Neural cell (in vitro differentiated cells): ENCODE measurements at regions not wholly inside any gene's neighbourhood (a gene's known extent, or its start where the extent isn't known, plus 50 kb on each side); places are given as distances from the start of the nearest gene placed in this dataset.

ENCODE experiments used
- H2AFZ ChIP-seq: fragments of 200-600, 300-800 bp; sonication (generic), shearing (Covaris generic); 2 replicates; pipeline ENCODE4 v1.6.0; 2014; ENCODE audit warnings: low read depth, mild to moderate bottlenecking, antibody characterized with exemption, low read length, moderate library complexity
- H3F3A ChIP-seq: fragments of 200-600 bp; shearing (Covaris generic); 2 replicates; pipeline ENCODE4 v1.6.1; 2016; ENCODE audit warnings: mild to moderate bottlenecking, moderate library complexity, mixed read lengths, antibody characterized with exemption, low read length; ENCODE audit not compliant: insufficient read depth, poor library complexity, severe bottlenecking
- H3K27ac ChIP-seq: fragments of 200-600, 300-800 bp; sonication (generic), shearing (Covaris generic); 2 replicates; pipeline ENCODE4 v1.5.1; 2014; ENCODE audit warnings: mild to moderate bottlenecking, low read length, moderate library complexity
- H3K27me3 ChIP-seq: fragments of 300-800, 200-600 bp; sonication (generic), shearing (Covaris generic); 2 replicates; pipeline ENCODE4 v1.6.0; 2014; ENCODE audit warnings: mild to moderate bottlenecking, low read depth, low read length, moderate library complexity; ENCODE audit not compliant: insufficient read depth
- H3K36me3 ChIP-seq: fragments of 300-800, 200-600 bp; sonication (generic), shearing (Covaris generic); 2 replicates; pipeline ENCODE4 v1.5.1; 2014; ENCODE audit warnings: mild to moderate bottlenecking, antibody characterized with exemption, low read length, moderate library complexity; ENCODE audit not compliant: insufficient read depth
- H3K4me2 ChIP-seq: fragments of 300-800, 200-600 bp; sonication (generic), shearing (Covaris generic); 2 replicates; pipeline ENCODE4 v1.6.0; 2014; ENCODE audit warnings: mild to moderate bottlenecking, low read length
- H3K4me3 ChIP-seq: fragments of 300-800, 200-600 bp; sonication (generic), shearing (Covaris generic); 2 replicates; pipeline ENCODE4 v1.5.1; 2014; ENCODE audit warnings: mild to moderate bottlenecking, low read length, moderate library complexity
- H3K79me2 ChIP-seq: fragments of 200-600 bp; shearing (Covaris generic); replicated peaks from 2 replicates; pipeline ENCODE4 v1.6.0; 2014; ENCODE audit warnings: mild to moderate bottlenecking, low read length, moderate library complexity; ENCODE audit not compliant: insufficient read depth
- H3K9ac ChIP-seq: fragments of 300-800, 200-600 bp; sonication (generic), shearing (Covaris generic); 2 replicates; pipeline ENCODE4 v1.6.1; 2016; ENCODE audit warnings: mild to moderate bottlenecking, low read length, mixed read lengths
- H3K9me2 ChIP-seq: fragments of 200-600 bp; shearing (Covaris generic); 2 replicates; pipeline ENCODE4 v1.6.1; 2016; ENCODE audit warnings: mild to moderate bottlenecking, low read length, mixed read lengths; ENCODE audit not compliant: insufficient read depth
- H3K9me3 ChIP-seq: fragments of 200-600, 300-800 bp; sonication (generic), shearing (Covaris generic); 2 replicates; pipeline ENCODE4 v1.6.1; 2016; ENCODE audit warnings: mild to moderate bottlenecking, mixed run types, low read length, moderate library complexity, mixed read lengths
- H4K20me1 ChIP-seq: fragments of 200-600 bp; shearing (Covaris generic); 2 replicates; pipeline ENCODE4 v1.6.1; 2016; ENCODE audit warnings: mild to moderate bottlenecking, mixed run types; ENCODE audit not compliant: insufficient read depth
- EP300 ChIP-seq: fragments of 450-650 bp; conservative IDR thresholded peaks from 2 replicates; pipeline ENCODE4 v1.6.1; 2014; ENCODE audit warnings: antibody characterized with exemption, mild to moderate bottlenecking, moderate library complexity; ENCODE audit not compliant: poor library complexity, severe bottlenecking
- POLR2AphosphoS5 ChIP-seq: IDR thresholded peaks from 2 replicates; pipeline ENCODE4 v1.6.1; 2012
- RAD21 ChIP-seq: fragments of 450-650 bp; conservative IDR thresholded peaks from 2 replicates; pipeline ENCODE4 v1.6.1; 2014; ENCODE audit warnings: antibody characterized with exemption, mild to moderate bottlenecking, moderate library complexity
- SMC3 ChIP-seq: fragments of 450-650 bp; conservative IDR thresholded peaks from 2 replicates; pipeline ENCODE4 v1.6.1; 2014; ENCODE audit warnings: antibody characterized with exemption, mild to moderate bottlenecking, moderate library complexity; ENCODE audit not compliant: poor library complexity
- TF ChIP-seq, protein P1 (sequence below): fragments of 450-650 bp; IDR thresholded peaks from 2 replicates; pipeline ENCODE4 v1.5.1; 2014; ENCODE audit warnings: antibody characterized with exemption, mild to moderate bottlenecking, moderate library complexity; ENCODE audit not compliant: poor library complexity, severe bottlenecking
- TF ChIP-seq, protein P2 (sequence below): IDR thresholded peaks from 2 replicates; pipeline ENCODE4 v1.6.1; 2012; ENCODE audit warnings: borderline replicate concordance

DNA sequence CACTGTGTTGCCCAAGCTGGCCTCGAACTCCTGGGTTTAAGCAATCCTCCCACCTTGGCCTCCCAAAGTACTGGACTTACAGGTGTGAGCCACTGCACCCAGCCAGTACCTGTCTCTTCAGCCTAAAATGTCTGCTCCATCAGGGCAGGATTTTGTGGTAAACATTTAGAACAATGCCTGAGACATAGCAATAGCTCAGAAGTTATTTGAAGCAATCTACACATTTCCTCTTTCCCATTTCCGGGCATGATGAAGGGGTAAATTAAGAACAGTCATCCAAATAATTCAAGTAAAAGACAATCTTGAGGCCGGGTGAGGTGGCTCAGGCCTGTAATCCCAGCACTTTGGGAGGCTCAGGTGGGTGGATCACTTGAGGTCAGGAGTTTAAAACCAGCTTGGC lies 69.0 kb upstream of the ZNF217 start:
- Histone ChIP-seq H3F3A (no peaks in the 10 kb centered on the region), H3K9me3 (no peaks in the 10 kb centered on the region), H3K27me3 (no peaks in the 10 kb centered on the region), H3K4me2 (no peak overlapping the region), H3K27ac (no peak overlapping the region), H3K36me3 (no peaks in the 10 kb centered on the region), H2AFZ (no peak overlapping the region), H3K9me2 (no peaks in the 10 kb centered on the region), H3K79me2 (no peaks in the 10 kb centered on the region), H3K4me3 (no peak overlapping the region), H4K20me1 (no peaks in the 10 kb centered on the region), H3K9ac (no peak overlapping the region)
- TF ChIP-seq POLR2AphosphoS5 = no peak
- no peak for TF ChIP-seq RAD21
- TF ChIP-seq, protein P1, sequence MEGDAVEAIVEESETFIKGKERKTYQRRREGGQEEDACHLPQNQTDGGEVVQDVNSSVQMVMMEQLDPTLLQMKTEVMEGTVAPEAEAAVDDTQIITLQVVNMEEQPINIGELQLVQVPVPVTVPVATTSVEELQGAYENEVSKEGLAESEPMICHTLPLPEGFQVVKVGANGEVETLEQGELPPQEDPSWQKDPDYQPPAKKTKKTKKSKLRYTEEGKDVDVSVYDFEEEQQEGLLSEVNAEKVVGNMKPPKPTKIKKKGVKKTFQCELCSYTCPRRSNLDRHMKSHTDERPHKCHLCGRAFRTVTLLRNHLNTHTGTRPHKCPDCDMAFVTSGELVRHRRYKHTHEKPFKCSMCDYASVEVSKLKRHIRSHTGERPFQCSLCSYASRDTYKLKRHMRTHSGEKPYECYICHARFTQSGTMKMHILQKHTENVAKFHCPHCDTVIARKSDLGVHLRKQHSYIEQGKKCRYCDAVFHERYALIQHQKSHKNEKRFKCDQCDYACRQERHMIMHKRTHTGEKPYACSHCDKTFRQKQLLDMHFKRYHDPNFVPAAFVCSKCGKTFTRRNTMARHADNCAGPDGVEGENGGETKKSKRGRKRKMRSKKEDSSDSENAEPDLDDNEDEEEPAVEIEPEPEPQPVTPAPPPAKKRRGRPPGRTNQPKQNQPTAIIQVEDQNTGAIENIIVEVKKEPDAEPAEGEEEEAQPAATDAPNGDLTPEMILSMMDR = no peak
- no peak for TF ChIP-seq SMC3

DNA sequence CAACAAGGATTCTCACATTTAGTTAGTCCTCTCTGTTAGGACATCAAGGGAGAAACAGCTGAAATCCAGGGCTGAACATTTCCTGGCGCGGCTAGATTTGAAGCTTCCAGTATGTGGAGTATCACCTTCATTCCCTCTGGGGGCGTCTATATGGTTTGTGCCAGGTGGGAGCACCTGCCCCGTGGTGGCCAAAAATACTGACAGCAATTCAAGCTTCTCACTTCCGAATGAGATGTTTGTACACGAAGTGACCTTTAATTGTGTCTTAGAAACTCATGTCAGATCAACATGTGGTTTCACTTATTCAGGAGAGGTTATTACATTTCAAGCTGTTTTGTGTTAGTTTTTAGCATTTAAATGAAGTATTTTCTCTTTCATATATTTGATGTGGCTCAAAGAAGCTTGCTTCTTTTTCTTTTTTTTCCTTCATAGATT lies 67.3 kb upstream of the ZNF217 start:
- H3K9me3 ChIP-seq = no peaks in the 10 kb centered on the region
- TF ChIP-seq, protein P2, sequence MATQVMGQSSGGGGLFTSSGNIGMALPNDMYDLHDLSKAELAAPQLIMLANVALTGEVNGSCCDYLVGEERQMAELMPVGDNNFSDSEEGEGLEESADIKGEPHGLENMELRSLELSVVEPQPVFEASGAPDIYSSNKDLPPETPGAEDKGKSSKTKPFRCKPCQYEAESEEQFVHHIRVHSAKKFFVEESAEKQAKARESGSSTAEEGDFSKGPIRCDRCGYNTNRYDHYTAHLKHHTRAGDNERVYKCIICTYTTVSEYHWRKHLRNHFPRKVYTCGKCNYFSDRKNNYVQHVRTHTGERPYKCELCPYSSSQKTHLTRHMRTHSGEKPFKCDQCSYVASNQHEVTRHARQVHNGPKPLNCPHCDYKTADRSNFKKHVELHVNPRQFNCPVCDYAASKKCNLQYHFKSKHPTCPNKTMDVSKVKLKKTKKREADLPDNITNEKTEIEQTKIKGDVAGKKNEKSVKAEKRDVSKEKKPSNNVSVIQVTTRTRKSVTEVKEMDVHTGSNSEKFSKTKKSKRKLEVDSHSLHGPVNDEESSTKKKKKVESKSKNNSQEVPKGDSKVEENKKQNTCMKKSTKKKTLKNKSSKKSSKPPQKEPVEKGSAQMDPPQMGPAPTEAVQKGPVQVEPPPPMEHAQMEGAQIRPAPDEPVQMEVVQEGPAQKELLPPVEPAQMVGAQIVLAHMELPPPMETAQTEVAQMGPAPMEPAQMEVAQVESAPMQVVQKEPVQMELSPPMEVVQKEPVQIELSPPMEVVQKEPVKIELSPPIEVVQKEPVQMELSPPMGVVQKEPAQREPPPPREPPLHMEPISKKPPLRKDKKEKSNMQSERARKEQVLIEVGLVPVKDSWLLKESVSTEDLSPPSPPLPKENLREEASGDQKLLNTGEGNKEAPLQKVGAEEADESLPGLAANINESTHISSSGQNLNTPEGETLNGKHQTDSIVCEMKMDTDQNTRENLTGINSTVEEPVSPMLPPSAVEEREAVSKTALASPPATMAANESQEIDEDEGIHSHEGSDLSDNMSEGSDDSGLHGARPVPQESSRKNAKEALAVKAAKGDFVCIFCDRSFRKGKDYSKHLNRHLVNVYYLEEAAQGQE = no peak
- no peak for TF ChIP-seq POLR2AphosphoS5
- TF ChIP-seq, protein P1 = no peak
- no peak for TF ChIP-seq EP300
- H3K4me2 ChIP-seq = no peak overlapping the region
- no peaks in the 10 kb centered on the region for H3K36me3 ChIP-seq
- no peaks in the 10 kb centered on the region for H4K20me1 ChIP-seq
- no peaks in the 10 kb centered on the region for H3F3A ChIP-seq
- H3K79me2 ChIP-seq = no peaks in the 10 kb centered on the region
- H3K9me2 ChIP-seq = no peaks in the 10 kb centered on the region
- H3K4me3 ChIP-seq = no peak overlapping the region
- H2AFZ ChIP-seq = no peak overlapping the region
- H3K9ac ChIP-seq = no peak overlapping the region
- no peaks in the 10 kb centered on the region for H3K27me3 ChIP-seq
- H3K27ac ChIP-seq = no peak overlapping the region
